ENCODE measurements at regions not wholly inside any gene's neighbourhood (a gene's known extent, or its start where the extent isn't known, plus 50 kb on each side); places are given as distances from the start of the nearest gene placed in this dataset.

DNA sequence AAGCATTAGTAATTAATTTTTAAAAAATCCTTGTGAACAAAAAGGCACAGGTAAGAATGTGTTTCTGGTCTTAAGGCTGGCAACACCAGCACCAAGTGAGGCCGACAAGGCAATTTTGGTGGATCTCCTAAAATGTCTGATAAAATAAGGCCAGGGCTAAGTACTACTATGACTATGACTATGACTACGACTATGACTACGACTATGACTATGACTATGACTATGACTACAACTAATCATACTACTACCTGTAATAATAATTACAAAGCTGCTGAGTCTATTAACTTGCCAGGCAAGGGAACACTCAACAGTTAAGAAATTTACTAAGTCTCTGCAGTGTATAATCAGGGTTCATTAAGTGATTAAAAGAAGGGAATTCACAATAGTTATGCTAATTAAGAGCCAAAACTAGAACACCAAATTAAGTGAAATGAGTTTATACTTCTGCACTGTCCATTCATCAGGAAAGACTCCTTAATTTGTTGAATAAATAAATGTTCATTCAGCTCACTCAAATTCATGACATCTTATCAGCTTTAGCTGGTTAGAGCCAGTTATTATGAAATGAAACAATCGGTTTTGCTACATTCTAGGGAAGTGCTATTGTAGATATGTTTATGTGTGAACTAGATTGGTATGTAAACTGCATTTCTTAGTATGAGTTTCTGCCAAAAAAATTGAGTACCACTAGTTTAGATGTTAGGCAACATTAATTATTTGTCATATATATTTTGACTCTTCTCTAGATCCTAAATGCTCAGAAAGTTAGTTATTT lies 1626.2 kb upstream of the PCDH20 start:
- H3K4me1 ChIP-seq (ENCODE audit: control insufficient read depth in 1 of 2, insufficient read depth in 2 of 2, low read length in 2 of 2): no peaks in the 10 kb centered on the region
- no TSS peak for BruUV-seq (replicated peaks)
- H4K20me1 ChIP-seq (ENCODE audit: insufficient read depth): no peaks in the 10 kb centered on the region
- CTCF ChIA-PET: no interaction called here
- DNase-seq (ENCODE audit: low read depth, low spot score) (no peak), ATAC-seq (no peak)
- intact Hi-C loops (cut with micrococcal nuclease): no loop called here
- no peaks in the 10 kb centered on the region for H3K36me3 ChIP-seq (ENCODE audit: control insufficient read depth in 1 of 2, insufficient read depth in 2 of 2, low read length in 2 of 2)
- no peaks in the 10 kb centered on the region for H3K79me2 ChIP-seq (ENCODE audit: insufficient read depth, low read length)
- TF ChIP-seq YY1 (IDR thresholded peaks at IDR 0.05; ENCODE audit: extremely low read depth, insufficient replicate concordance, low read depth, low read length) (no peak), EZH2phosphoT487 (IDR thresholded peaks at IDR 0.05; ENCODE audit: borderline replicate concordance) (no peak), TCF7L2 (IDR thresholded peaks at IDR 0.05; ENCODE audit: borderline replicate concordance, extremely low read depth, insufficient read depth, insufficient read length) (no peak), SRF (IDR thresholded peaks at IDR 0.05; ENCODE audit: low read depth) (no peak), POLR2AphosphoS5 (IDR thresholded peaks at IDR 0.05; ENCODE audit: low read depth, low read length) (no peak), SP1 (IDR thresholded peaks at IDR 0.05; ENCODE audit: low read depth) (no peak)
- TF ChIP-seq, protein P1, sequence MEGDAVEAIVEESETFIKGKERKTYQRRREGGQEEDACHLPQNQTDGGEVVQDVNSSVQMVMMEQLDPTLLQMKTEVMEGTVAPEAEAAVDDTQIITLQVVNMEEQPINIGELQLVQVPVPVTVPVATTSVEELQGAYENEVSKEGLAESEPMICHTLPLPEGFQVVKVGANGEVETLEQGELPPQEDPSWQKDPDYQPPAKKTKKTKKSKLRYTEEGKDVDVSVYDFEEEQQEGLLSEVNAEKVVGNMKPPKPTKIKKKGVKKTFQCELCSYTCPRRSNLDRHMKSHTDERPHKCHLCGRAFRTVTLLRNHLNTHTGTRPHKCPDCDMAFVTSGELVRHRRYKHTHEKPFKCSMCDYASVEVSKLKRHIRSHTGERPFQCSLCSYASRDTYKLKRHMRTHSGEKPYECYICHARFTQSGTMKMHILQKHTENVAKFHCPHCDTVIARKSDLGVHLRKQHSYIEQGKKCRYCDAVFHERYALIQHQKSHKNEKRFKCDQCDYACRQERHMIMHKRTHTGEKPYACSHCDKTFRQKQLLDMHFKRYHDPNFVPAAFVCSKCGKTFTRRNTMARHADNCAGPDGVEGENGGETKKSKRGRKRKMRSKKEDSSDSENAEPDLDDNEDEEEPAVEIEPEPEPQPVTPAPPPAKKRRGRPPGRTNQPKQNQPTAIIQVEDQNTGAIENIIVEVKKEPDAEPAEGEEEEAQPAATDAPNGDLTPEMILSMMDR (IDR thresholded peaks at IDR 0.05 in 2 of 3, conservative IDR thresholded peaks at IDR 0.05 in 1 of 3; ENCODE audit: borderline replicate concordance in 1 of 3, insufficient read depth in 1 of 3, low read depth in 2 of 3, low read length in 2 of 3): no peak
- TF ChIP-seq, protein P2, sequence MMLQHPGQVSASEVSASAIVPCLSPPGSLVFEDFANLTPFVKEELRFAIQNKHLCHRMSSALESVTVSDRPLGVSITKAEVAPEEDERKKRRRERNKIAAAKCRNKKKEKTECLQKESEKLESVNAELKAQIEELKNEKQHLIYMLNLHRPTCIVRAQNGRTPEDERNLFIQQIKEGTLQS (IDR thresholded peaks at IDR 0.05): no peak
- TF ChIP-seq, protein P3, sequence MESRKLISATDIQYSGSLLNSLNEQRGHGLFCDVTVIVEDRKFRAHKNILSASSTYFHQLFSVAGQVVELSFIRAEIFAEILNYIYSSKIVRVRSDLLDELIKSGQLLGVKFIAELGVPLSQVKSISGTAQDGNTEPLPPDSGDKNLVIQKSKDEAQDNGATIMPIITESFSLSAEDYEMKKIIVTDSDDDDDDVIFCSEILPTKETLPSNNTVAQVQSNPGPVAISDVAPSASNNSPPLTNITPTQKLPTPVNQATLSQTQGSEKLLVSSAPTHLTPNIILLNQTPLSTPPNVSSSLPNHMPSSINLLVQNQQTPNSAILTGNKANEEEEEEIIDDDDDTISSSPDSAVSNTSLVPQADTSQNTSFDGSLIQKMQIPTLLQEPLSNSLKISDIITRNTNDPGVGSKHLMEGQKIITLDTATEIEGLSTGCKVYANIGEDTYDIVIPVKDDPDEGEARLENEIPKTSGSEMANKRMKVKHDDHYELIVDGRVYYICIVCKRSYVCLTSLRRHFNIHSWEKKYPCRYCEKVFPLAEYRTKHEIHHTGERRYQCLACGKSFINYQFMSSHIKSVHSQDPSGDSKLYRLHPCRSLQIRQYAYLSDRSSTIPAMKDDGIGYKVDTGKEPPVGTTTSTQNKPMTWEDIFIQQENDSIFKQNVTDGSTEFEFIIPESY (IDR thresholded peaks at IDR 0.05; ENCODE audit: extremely low read depth, insufficient replicate concordance, low read length): no peak
- no peaks in the 10 kb centered on the region for H3K9me2 ChIP-seq (ENCODE audit: insufficient read depth)
- no peak overlapping the region for H3K27ac ChIP-seq (ENCODE audit: low read depth, low read length)
- H2AFZ ChIP-seq (ENCODE audit: low read depth, low read length, poor library complexity, severe bottlenecking): no peak overlapping the region
- POLR2A ChIA-PET: no interaction called here
- RAD21 ChIA-PET (ENCODE audit: low non-redundant PET in 1 of 2, low total read pairs in 2 of 2, uncharacterized antibody in 2 of 2, unreplicated experiment in 2 of 2): no interaction called here
- no peaks in the 10 kb centered on the region for H3K27me3 ChIP-seq (ENCODE audit: insufficient read depth, low read length)
- no peak overlapping the region for H3K4me2 ChIP-seq (ENCODE audit: low read length)
- H3K4me3 ChIP-seq (replicated peaks in 1 of 2; ENCODE audit: low read depth in 1 of 2, low read length in 2 of 2): no peak overlapping the region
- H3K9ac ChIP-seq (ENCODE audit: low read length): no peak overlapping the region
- no peaks in the 10 kb centered on the region for H3K9me3 ChIP-seq (ENCODE audit: control insufficient read depth in 1 of 2, insufficient read depth in 1 of 2, low read depth in 1 of 2, low read length in 2 of 2)

Measured in HCT116 (cell line).